ENCODE measurements at regions not wholly inside any gene's neighbourhood (a gene's known extent, or its start where the extent isn't known, plus 50 kb on each side); places are given as distances from the start of the nearest gene placed in this dataset.

DNA sequence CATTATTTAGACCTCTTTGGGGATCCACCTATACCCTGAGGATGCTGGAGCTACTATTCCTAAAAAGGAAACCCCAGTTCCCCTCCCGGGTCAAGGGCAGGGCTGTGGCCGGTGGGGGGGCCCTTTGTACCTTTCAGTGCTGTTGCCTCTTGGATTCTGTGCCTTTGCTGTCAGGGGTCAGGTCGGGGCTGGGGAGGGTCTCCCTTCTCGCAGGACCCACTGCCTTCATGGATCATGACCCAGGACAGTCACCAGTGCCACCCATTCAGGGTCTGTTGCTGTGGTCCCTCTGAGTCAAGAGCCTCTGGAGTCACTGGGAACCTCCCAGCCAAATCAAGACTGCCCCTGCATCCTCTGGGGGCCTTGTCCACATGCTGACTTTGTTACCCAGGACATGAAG lies 78.1 kb upstream of the CCND1 start:
- no peak overlapping the region for H3K27ac ChIP-seq (ENCODE audit: low read length)
- H3K27ac Mint-ChIP-seq = no peak overlapping the region
- H3K4me3 ChIP-seq (ENCODE audit: control insufficient read depth in 1 of 2, extremely low read depth in 1 of 2, low read length in 1 of 2) = no peak overlapping the region
- peaks cover 2% of the 10 kb centered on the region for H3K9me3 ChIP-seq
- ATAC-seq (replicated peaks in 1 of 4) (no peak), DNase-seq (no peak)
- H3K36me3 Mint-ChIP-seq = no peaks in the 10 kb centered on the region
- peaks cover 16% of the 10 kb centered on the region in 2 experiments for H3K4me1 ChIP-seq (ENCODE audit: control insufficient read depth in 1 of 2, extremely low read depth in 1 of 2, insufficient read depth in 2 of 2, low read length in 2 of 2)
- no peaks in the 10 kb centered on the region for H3K9me3 Mint-ChIP-seq
- peaks cover 12 to 39% of the 10 kb centered on the region in 2 donors for H3K27me3 Mint-ChIP-seq
- CTCF ChIA-PET = no interaction called here
- H3K4me3 Mint-ChIP-seq = no peak overlapping the region
- H3K4me1 Mint-ChIP-seq = peaks cover 18 to 21% (median 20%) of the 10 kb centered on the region in 3 donors
- peaks cover 0 to 28% of the 10 kb centered on the region in 2 experiments for H3K27me3 ChIP-seq (replicated peaks in 1 of 2; ENCODE audit: control insufficient read depth in 2 of 2, extremely low read depth in 1 of 2, insufficient read depth in 2 of 2, low read length in 1 of 2)
- 88% methylated on average over 3 of the region's 4 CpGs for WGBS (ENCODE audit: insufficient coverage)
- POLR2A ChIA-PET = no interaction called here
- H3K36me3 ChIP-seq (ENCODE audit: control insufficient read depth in 2 of 2, extremely low read depth in 1 of 2, insufficient read depth in 1 of 2, low read length in 1 of 2) = no peaks in the 10 kb centered on the region

DNA sequence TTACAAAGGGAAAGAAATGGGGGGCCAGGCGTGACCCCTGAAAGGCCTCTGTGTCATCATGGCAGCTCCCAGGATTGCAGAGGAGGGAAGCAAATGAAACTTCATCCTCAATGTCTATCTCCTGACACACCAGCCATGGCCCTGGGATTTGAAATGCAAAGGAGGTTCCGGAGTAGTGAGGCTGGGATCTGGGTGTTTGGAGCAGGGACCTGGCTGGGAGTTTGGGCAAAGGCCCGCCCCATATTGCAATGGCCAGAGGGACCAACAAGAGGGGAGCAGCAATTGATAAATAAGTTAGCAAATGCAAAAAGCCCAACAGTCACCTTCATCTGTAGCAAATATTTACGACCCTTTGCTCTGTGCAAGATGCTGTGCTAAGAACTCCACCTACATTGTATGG lies 77.7 kb upstream of the CCND1 start:
- H3K4me3 ChIP-seq (ENCODE audit: control insufficient read depth in 1 of 2, extremely low read depth in 1 of 2, low read length in 1 of 2) = no peak overlapping the region
- peaks cover 0 to 28% of the 10 kb centered on the region in 2 experiments for H3K27me3 ChIP-seq (replicated peaks in 1 of 2; ENCODE audit: control insufficient read depth in 2 of 2, extremely low read depth in 1 of 2, insufficient read depth in 2 of 2, low read length in 1 of 2)
- Mint-ChIP-seq H3K27ac (no peak overlapping the region), H3K4me1 (peaks cover 13 to 16% (median 15%) of the 10 kb centered on the region in 3 donors), H3K4me3 (no peak overlapping the region), H3K9me3 (no peaks in the 10 kb centered on the region), H3K27me3 (peaks cover 16 to 39% of the 10 kb centered on the region in 2 donors), H3K36me3 (no peaks in the 10 kb centered on the region)
- ATAC-seq (replicated peaks in 1 of 4) (no peak), DNase-seq (no peak)
- H3K27ac ChIP-seq (ENCODE audit: low read length) = no peak overlapping the region
- peaks cover 11% of the 10 kb centered on the region in 2 experiments for H3K4me1 ChIP-seq (ENCODE audit: control insufficient read depth in 1 of 2, extremely low read depth in 1 of 2, insufficient read depth in 2 of 2, low read length in 2 of 2)
- ChIA-PET CTCF (no interaction called here), POLR2A (interaction anchor here in 1 of 2 donors (0.6 kb wide), 1 partner anchor 25 kb away, joined by 3 read pairs; no protein-coding TSS in a partner anchor)
- H3K36me3 ChIP-seq (ENCODE audit: control insufficient read depth in 2 of 2, extremely low read depth in 1 of 2, insufficient read depth in 1 of 2, low read length in 1 of 2) = no peaks in the 10 kb centered on the region
- peaks cover 2% of the 10 kb centered on the region for H3K9me3 ChIP-seq
- 93% methylated on average over 3 of the region's 4 CpGs for WGBS (ENCODE audit: insufficient coverage)

DNA sequence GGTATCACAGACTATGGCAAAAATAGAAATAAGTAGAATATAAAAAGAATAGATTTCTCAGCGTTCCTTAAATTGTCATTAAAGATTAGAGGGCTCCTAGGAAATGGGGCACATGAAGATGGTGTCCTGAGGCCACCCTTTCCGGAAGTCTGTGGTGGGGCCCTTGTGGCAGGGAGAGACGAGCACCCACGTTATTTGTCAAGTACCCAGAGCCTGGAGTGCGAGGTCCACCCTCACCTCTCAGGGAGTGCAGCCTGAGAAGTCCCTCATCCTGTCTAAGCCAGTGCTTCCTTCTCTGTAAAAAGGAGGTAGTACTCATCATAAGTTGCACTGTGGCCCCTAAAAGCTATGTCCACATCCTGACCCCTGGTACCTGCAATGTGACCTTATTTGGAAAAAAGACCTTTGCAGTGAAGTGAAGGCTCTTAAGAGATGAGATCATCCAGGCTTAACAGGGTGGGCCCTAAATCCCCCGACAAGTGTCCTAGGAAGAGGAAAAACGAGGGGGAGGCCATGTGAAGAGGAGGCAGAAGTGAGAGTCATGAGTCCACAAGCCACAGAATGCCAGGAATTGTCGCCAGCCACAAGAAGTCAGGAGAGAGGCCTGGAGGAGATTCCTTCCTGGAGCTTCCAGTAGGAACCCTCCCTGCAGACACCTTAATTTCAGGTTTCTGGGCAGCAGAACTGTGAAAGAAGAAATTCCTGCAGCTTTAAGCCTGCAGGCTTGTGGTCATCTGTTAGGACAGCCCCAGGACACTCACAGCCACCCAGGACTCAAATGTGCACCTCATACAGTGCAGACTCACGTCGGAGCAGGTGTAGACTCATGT lies 76.8 kb upstream of the CCND1 start:
- H3K4me1 Mint-ChIP-seq = peaks cover 5 to 8% (median 7%) of the 10 kb centered on the region in 3 donors
- H3K4me3 Mint-ChIP-seq = no peak overlapping the region
- Histone ChIP-seq H3K27ac (ENCODE audit: low read length) (no peak overlapping the region), H3K9me3 (peaks cover 2% of the 10 kb centered on the region), H3K4me1 (ENCODE audit: control insufficient read depth in 1 of 2, extremely low read depth in 1 of 2, insufficient read depth in 2 of 2, low read length in 2 of 2) (peaks cover 2 to 3% of the 10 kb centered on the region in 2 experiments), H3K36me3 (ENCODE audit: control insufficient read depth in 2 of 2, extremely low read depth in 1 of 2, insufficient read depth in 1 of 2, low read length in 1 of 2) (no peaks in the 10 kb centered on the region), H3K27me3 (replicated peaks in 1 of 2; ENCODE audit: control insufficient read depth in 2 of 2, extremely low read depth in 1 of 2, insufficient read depth in 2 of 2, low read length in 1 of 2) (peaks cover 0 to 24% of the 10 kb centered on the region in 2 experiments), H3K4me3 (ENCODE audit: control insufficient read depth in 1 of 2, extremely low read depth in 1 of 2, low read length in 1 of 2) (no peak overlapping the region)
- CTCF ChIA-PET = no interaction called here
- POLR2A ChIA-PET = interaction anchor here in 1 of 2 donors (0.6 kb wide), 1 partner anchor 24 kb away, joined by 3 read pairs; no protein-coding TSS in a partner anchor
- DNase-seq = no peak
- 85% methylated on average over 6 of the region's 10 CpGs for WGBS (ENCODE audit: insufficient coverage)
- no peak overlapping the region for H3K27ac Mint-ChIP-seq
- no peaks in the 10 kb centered on the region for H3K36me3 Mint-ChIP-seq
- ATAC-seq (replicated peaks in 1 of 4) = no peak
- no peaks in the 10 kb centered on the region for H3K9me3 Mint-ChIP-seq
- H3K27me3 Mint-ChIP-seq = peaks cover 16 to 45% of the 10 kb centered on the region in 2 donors

DNA sequence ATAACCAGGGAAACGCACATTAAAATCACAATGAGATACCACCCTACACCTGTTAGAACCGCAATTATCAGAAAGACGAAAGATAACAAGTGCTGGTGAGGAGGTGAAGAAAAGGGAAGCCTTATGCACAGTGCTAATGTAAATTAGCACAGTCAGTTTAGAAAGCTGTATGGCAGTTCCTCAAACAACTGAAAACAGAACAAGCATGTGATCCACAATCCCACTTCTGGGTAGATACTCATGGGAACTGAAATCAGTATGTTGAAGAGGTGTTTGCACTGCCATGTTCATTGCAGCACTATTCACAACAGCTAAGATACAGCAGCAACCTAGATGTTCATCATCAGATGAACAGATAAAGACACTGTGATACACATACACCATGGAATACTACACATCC lies 75.0 kb upstream of the CCND1 start:
- no CpG with 5 or more reads among the region's 3 CpGs for WGBS (ENCODE audit: insufficient coverage)
- Mint-ChIP-seq H3K36me3 (no peaks in the 10 kb centered on the region), H3K4me3 (no peak overlapping the region), H3K27me3 (peaks cover 21 to 46% of the 10 kb centered on the region in 2 donors), H3K4me1 (no peaks in the 10 kb centered on the region), H3K27ac (no peak overlapping the region), H3K9me3 (no peaks in the 10 kb centered on the region)
- peaks cover 2% of the 10 kb centered on the region for H3K9me3 ChIP-seq
- H3K4me3 ChIP-seq (ENCODE audit: control insufficient read depth in 1 of 2, extremely low read depth in 1 of 2, low read length in 1 of 2) = no peak overlapping the region
- ATAC-seq (replicated peaks in 1 of 4) (no peak), DNase-seq (no peak)
- peaks cover 0 to 30% of the 10 kb centered on the region in 2 experiments for H3K27me3 ChIP-seq (replicated peaks in 1 of 2; ENCODE audit: control insufficient read depth in 2 of 2, extremely low read depth in 1 of 2, insufficient read depth in 2 of 2, low read length in 1 of 2)
- H3K36me3 ChIP-seq (ENCODE audit: control insufficient read depth in 2 of 2, extremely low read depth in 1 of 2, insufficient read depth in 1 of 2, low read length in 1 of 2) = no peaks in the 10 kb centered on the region
- ChIA-PET POLR2A (no interaction called here), CTCF (no interaction called here)
- H3K27ac ChIP-seq (ENCODE audit: low read length) = no peak overlapping the region
- H3K4me1 ChIP-seq (ENCODE audit: control insufficient read depth in 1 of 2, extremely low read depth in 1 of 2, insufficient read depth in 2 of 2, low read length in 2 of 2) = no peaks in the 10 kb centered on the region

DNA sequence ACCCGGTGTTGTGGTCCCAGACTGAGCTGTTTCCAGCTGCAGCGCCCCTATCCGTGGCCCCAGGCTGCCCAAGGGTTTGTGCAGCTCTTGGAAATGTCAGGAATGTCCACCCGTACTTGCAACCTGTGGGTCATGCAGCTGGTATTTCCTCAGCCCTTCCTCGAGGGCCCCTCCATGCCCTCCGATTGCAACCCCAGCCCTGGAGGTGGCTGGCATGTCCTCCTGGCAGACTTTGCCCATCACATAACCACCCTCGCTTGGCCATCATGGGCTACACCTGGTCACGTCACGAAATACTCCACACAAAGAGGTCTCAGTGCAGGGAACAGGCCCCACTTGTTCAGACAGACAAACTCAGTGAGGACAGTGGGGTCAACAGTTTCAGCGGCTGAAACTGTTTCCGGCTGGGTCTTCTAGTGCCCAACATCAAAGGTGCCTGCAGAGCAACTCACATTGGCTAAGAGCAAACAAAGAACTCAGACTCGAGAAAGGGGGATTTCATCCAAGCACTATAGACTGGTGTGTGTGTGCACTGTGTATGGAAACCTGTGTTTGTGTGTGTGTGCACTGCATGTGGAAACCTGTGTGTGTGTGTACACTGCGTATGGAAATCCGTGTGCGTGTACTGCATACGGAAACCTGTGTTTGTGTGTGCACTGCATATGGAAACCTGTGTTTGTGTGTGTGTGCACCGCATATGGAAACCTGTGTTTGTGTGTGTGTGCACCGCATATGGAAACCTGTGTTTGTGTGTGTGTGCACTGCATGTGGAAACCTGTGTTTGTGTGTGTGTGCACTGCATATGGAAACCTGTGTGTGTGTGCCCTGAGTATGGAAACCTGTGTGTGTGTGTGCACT lies 72.8 kb upstream of the CCND1 start:
- H3K27me3 ChIP-seq (replicated peaks in 1 of 2; ENCODE audit: control insufficient read depth in 2 of 2, extremely low read depth in 1 of 2, insufficient read depth in 2 of 2, low read length in 1 of 2) = peaks cover 0 to 37% of the 10 kb centered on the region in 2 experiments
- no peak overlapping the region for H3K4me3 ChIP-seq (ENCODE audit: control insufficient read depth in 1 of 2, extremely low read depth in 1 of 2, low read length in 1 of 2)
- H3K9me3 ChIP-seq = peaks cover 2% of the 10 kb centered on the region
- Mint-ChIP-seq H3K36me3 (no peaks in the 10 kb centered on the region), H3K27me3 (peaks cover 17 to 53% of the 10 kb centered on the region in 2 donors), H3K9me3 (no peaks in the 10 kb centered on the region), H3K4me3 (no peak overlapping the region), H3K27ac (no peak overlapping the region), H3K4me1 (no peaks in the 10 kb centered on the region)
- WGBS (ENCODE audit: insufficient coverage) = 87% methylated on average over 18 of the region's 18 CpGs
- no peaks in the 10 kb centered on the region for H3K36me3 ChIP-seq (ENCODE audit: control insufficient read depth in 2 of 2, extremely low read depth in 1 of 2, insufficient read depth in 1 of 2, low read length in 1 of 2)
- ATAC-seq (replicated peaks in 1 of 4) = no peak
- H3K27ac ChIP-seq (ENCODE audit: low read length) = no peak overlapping the region
- CTCF ChIA-PET = no interaction called here
- no peaks in the 10 kb centered on the region for H3K4me1 ChIP-seq (ENCODE audit: control insufficient read depth in 1 of 2, extremely low read depth in 1 of 2, insufficient read depth in 2 of 2, low read length in 2 of 2)
- POLR2A ChIA-PET = no interaction called here
- no peak for DNase-seq

DNA sequence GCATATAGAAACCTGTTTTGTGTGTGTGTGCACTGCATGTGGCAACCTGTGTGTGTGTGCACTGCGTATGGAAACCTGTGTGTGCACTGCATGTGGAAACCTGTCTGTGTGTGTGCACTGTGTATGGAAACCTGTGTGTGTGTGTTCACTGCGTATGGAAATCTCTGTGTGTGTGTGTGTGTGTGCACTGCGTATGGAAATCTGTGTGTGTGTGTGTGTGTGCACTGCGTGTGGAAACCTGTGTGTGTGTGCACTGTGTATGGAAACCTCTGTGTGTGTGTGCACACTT lies 72.2 kb upstream of the CCND1 start:
- 57% methylated on average over 2 of the region's 4 CpGs for whole genome bisulfite sequencing (ENCODE audit: insufficient coverage)
- ATAC-seq (replicated peaks in 1 of 4) = no peak
- peaks cover 0 to 35% of the 10 kb centered on the region in 2 experiments for H3K27me3 ChIP-seq (replicated peaks in 1 of 2; ENCODE audit: control insufficient read depth in 2 of 2, extremely low read depth in 1 of 2, insufficient read depth in 2 of 2, low read length in 1 of 2)
- H3K4me1 ChIP-seq (ENCODE audit: control insufficient read depth in 1 of 2, extremely low read depth in 1 of 2, insufficient read depth in 2 of 2, low read length in 2 of 2) = no peaks in the 10 kb centered on the region
- no peaks in the 10 kb centered on the region for H3K4me1 Mint-ChIP-seq
- no peak overlapping the region for H3K4me3 ChIP-seq (ENCODE audit: control insufficient read depth in 1 of 2, extremely low read depth in 1 of 2, low read length in 1 of 2)
- ChIA-PET POLR2A (no interaction called here), CTCF (no interaction called here)
- DNase-seq = no peak
- H3K27ac Mint-ChIP-seq = no peak overlapping the region
- H3K4me3 Mint-ChIP-seq = no peak overlapping the region
- H3K36me3 Mint-ChIP-seq = no peaks in the 10 kb centered on the region
- H3K9me3 ChIP-seq = peaks cover 2% of the 10 kb centered on the region
- no peak overlapping the region for H3K27ac ChIP-seq (ENCODE audit: low read length)
- no peaks in the 10 kb centered on the region for H3K9me3 Mint-ChIP-seq
- peaks cover 13 to 51% of the 10 kb centered on the region in 2 donors for H3K27me3 Mint-ChIP-seq
- H3K36me3 ChIP-seq (ENCODE audit: control insufficient read depth in 2 of 2, extremely low read depth in 1 of 2, insufficient read depth in 1 of 2, low read length in 1 of 2) = no peaks in the 10 kb centered on the region

All from T-cell (primary cell).